Astrocyte (in vitro differentiated cells and primary cell): ENCODE measurements at regions not wholly inside any gene's neighbourhood (a gene's known extent, or its start where the extent isn't known, plus 50 kb on each side); places are given as distances from the start of the nearest gene placed in this dataset.

Experiments used
- DNase-seq: peaks from one replicate; pipeline ENCODE4 v3.0.0-alpha.2; 2010; ENCODE audit warnings: low read depth
- FAIRE-seq: peaks from 2 replicates; lab custom pipeline; 2011; peaks lifted over from hg19 to GRCh38; lab: Jason Lieb, UNC
- H2AFZ ChIP-seq: 2 replicates; pipeline ENCODE4 v1.6.0; 2012; ENCODE audit warnings: low read depth, low read length, inconsistent platforms
- H3K27ac ChIP-seq: 2 replicates; pipeline ENCODE4 v1.5.1; 2011; ENCODE audit warnings: low read depth, low read length, inconsistent platforms
- H3K27me3 ChIP-seq: 2 replicates; pipeline ENCODE4 v1.6.0; 2011; ENCODE audit warnings: low read length, inconsistent platforms; ENCODE audit not compliant: insufficient read depth
- H3K36me3 ChIP-seq: 2 replicates; pipeline ENCODE4 v1.5.1; 2011; ENCODE audit warnings: low read length, inconsistent platforms; ENCODE audit not compliant: insufficient read depth
- H3K4me1 ChIP-seq: 2 replicates; pipeline ENCODE4 v1.5.1; 2011; ENCODE audit warnings: low read length, inconsistent platforms; ENCODE audit not compliant: insufficient read depth
- H3K4me2 ChIP-seq: 2 replicates; pipeline ENCODE4 v1.6.0; 2012; ENCODE audit warnings: low read length, inconsistent platforms
- H3K4me3 ChIP-seq: 2 replicates; pipeline ENCODE4 v1.5.1; 2011; ENCODE audit warnings: low read depth, mild to moderate bottlenecking, low read length, inconsistent platforms; ENCODE audit not compliant: insufficient read depth
- H3K79me2 ChIP-seq: 2 replicates; pipeline ENCODE4 v1.6.0; 2012; ENCODE audit warnings: mild to moderate bottlenecking, low read length, inconsistent platforms; ENCODE audit not compliant: insufficient read depth
- H3K9ac ChIP-seq: 2 replicates; pipeline ENCODE4 v1.6.0; 2012; ENCODE audit warnings: mild to moderate bottlenecking, low read length, inconsistent platforms
- H3K9me3 ChIP-seq: 2 replicates; pipeline ENCODE4 v1.5.1; 2012; ENCODE audit warnings: low read depth, mild to moderate bottlenecking, low read length, inconsistent platforms; ENCODE audit not compliant: insufficient read depth
- H4K20me1 ChIP-seq: 2 replicates; pipeline ENCODE4 v1.6.0; 2012; ENCODE audit warnings: low read length, inconsistent platforms; ENCODE audit not compliant: insufficient read depth
- H3K27ac Mint-ChIP-seq: one replicate; pipeline ENCODE4 v1.8.0; 2021; ENCODE audit warnings: mild to moderate bottlenecking, mixed read lengths; ENCODE audit not compliant: unreplicated experiment
- H3K27me3 Mint-ChIP-seq: one replicate; pipeline ENCODE4 v1.8.0; 2021; ENCODE audit warnings: low read depth, mixed read lengths; ENCODE audit not compliant: unreplicated experiment
- H3K36me3 Mint-ChIP-seq: one replicate; pipeline ENCODE4 v1.8.0; 2021; ENCODE audit warnings: low read depth, mixed read lengths; ENCODE audit not compliant: unreplicated experiment
- H3K4me1 Mint-ChIP-seq: one replicate; pipeline ENCODE4 v1.8.0; 2021; ENCODE audit warnings: low read depth, mixed read lengths; ENCODE audit not compliant: unreplicated experiment
- H3K4me3 Mint-ChIP-seq: one replicate; pipeline ENCODE4 v1.8.0; 2021; ENCODE audit warnings: mild to moderate bottlenecking, moderate library complexity, mixed read lengths; ENCODE audit not compliant: unreplicated experiment
- H3K9me3 Mint-ChIP-seq: one replicate; pipeline ENCODE4 v1.8.0; 2021; ENCODE audit warnings: mild to moderate bottlenecking, mixed read lengths; ENCODE audit not compliant: unreplicated experiment
- EZH2 ChIP-seq: IDR thresholded peaks from 2 replicates; pipeline ENCODE4 v1.6.1; 2012; ENCODE audit warnings: mild to moderate bottlenecking, low read length, inconsistent platforms; ENCODE audit not compliant: insufficient read depth
- TF ChIP-seq, protein P1 (sequence below): IDR thresholded peaks from 2 replicates; pipeline ENCODE4 v1.5.1; 2011; ENCODE audit warnings: low read depth, mild to moderate bottlenecking, inconsistent platforms, low read length, moderate library complexity; ENCODE audit not compliant: insufficient read depth

DNA sequence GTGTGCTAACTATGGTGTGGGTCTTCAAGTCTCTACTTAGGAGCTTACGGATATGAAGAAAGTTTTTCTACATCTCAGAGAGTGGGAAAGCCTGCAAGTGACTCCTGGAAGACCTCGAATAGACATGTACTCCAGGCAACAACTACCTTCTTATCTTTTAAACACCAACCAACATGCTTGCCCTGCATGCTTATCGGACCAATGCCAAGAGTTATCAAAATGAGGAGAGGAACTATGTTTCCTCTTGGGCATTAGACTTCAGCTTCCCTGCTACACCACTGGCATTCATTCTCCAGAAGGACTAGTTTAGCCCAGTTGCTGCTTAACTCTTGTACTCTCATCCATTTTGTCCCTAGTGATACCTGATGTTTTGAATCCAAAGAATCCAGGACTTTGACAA is 74.7 kb upstream of the MAN2A1 start:
- H3K27me3 ChIP-seq = no peaks in the 10 kb centered on the region
- no peaks in the 10 kb centered on the region for H3K4me1 ChIP-seq
- no peak for TF ChIP-seq EZH2
- TF ChIP-seq, protein P1, sequence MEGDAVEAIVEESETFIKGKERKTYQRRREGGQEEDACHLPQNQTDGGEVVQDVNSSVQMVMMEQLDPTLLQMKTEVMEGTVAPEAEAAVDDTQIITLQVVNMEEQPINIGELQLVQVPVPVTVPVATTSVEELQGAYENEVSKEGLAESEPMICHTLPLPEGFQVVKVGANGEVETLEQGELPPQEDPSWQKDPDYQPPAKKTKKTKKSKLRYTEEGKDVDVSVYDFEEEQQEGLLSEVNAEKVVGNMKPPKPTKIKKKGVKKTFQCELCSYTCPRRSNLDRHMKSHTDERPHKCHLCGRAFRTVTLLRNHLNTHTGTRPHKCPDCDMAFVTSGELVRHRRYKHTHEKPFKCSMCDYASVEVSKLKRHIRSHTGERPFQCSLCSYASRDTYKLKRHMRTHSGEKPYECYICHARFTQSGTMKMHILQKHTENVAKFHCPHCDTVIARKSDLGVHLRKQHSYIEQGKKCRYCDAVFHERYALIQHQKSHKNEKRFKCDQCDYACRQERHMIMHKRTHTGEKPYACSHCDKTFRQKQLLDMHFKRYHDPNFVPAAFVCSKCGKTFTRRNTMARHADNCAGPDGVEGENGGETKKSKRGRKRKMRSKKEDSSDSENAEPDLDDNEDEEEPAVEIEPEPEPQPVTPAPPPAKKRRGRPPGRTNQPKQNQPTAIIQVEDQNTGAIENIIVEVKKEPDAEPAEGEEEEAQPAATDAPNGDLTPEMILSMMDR = no peak
- H4K20me1 ChIP-seq = no peaks in the 10 kb centered on the region
- H3K4me3 ChIP-seq = no peak overlapping the region
- no peak overlapping the region for H2AFZ ChIP-seq
- no peak overlapping the region for H3K27ac ChIP-seq
- Mint-ChIP-seq H3K27ac (no peak overlapping the region), H3K9me3 (no peaks in the 10 kb centered on the region), H3K4me1 (no peaks in the 10 kb centered on the region), H3K36me3 (no peaks in the 10 kb centered on the region), H3K27me3 (peaks cover 4% of the 10 kb centered on the region), H3K4me3 (no peak overlapping the region)
- DNase-seq (no peak), FAIRE-seq (no peak)
- H3K79me2 ChIP-seq = no peaks in the 10 kb centered on the region
- no peaks in the 10 kb centered on the region for H3K36me3 ChIP-seq
- no peak overlapping the region for H3K4me2 ChIP-seq
- no peaks in the 10 kb centered on the region for H3K9me3 ChIP-seq
- H3K9ac ChIP-seq = no peak overlapping the region

DNA sequence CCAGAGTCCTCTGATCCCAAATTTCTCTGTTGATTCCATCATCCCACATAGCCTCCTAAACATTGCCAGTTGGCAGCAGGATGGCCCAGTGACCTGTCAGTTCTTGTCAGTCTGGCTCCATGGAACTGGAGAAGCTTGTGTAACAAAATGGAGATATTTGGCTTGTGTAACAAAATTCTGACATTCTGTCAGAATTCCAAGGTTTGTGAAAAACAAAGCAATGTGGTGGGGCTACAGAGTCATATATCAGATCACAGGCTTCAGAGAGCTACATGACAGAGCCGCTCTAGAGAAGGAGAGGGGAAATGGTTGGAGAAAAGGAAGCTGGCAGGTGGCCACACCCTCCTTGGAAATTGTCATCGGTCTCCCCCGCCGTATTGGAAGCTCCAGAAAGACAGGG is 75.4 kb upstream of the MAN2A1 start:
- H3K36me3 Mint-ChIP-seq = no peaks in the 10 kb centered on the region
- H2AFZ ChIP-seq = no peak overlapping the region
- FAIRE-seq = no peak

GRCh38 chr5:109612278-109612905 is 77.3 kb upstream of the MAN2A1 start:
- H3K27ac Mint-ChIP-seq = no peak overlapping the region
- DNase-seq = no peak
- no peaks in the 10 kb centered on the region for H3K4me1 Mint-ChIP-seq
- no peaks in the 10 kb centered on the region for H3K4me1 ChIP-seq
- no peaks in the 10 kb centered on the region for H3K79me2 ChIP-seq
- H4K20me1 ChIP-seq = no peaks in the 10 kb centered on the region
- peaks cover 4% of the 10 kb centered on the region for H3K27me3 Mint-ChIP-seq
- no peaks in the 10 kb centered on the region for H3K27me3 ChIP-seq
- no peak overlapping the region for H3K27ac ChIP-seq
- no peaks in the 10 kb centered on the region for H3K36me3 ChIP-seq
- H3K4me2 ChIP-seq = no peak overlapping the region
- no peaks in the 10 kb centered on the region for H3K36me3 Mint-ChIP-seq
- H3K9ac ChIP-seq = no peak overlapping the region
- H3K9me3 Mint-ChIP-seq = no peaks in the 10 kb centered on the region
- TF ChIP-seq EZH2 = no peak
- TF ChIP-seq, protein P1 = no peak
- H3K4me3 ChIP-seq = no peak overlapping the region
- no peak overlapping the region for H2AFZ ChIP-seq
- H3K4me3 Mint-ChIP-seq = no peak overlapping the region
- no peak for FAIRE-seq
- no peaks in the 10 kb centered on the region for H3K9me3 ChIP-seq

More for the DNA sequence above, 75.4 kb upstream of the MAN2A1 start:
- H3K27me3 ChIP-seq = no peaks in the 10 kb centered on the region
- no peaks in the 10 kb centered on the region for H3K9me3 Mint-ChIP-seq
- no peaks in the 10 kb centered on the region for H3K4me1 ChIP-seq
- no peaks in the 10 kb centered on the region for H3K4me1 Mint-ChIP-seq
- no peak overlapping the region for H3K4me2 ChIP-seq
- no peak for DNase-seq
- H4K20me1 ChIP-seq = no peaks in the 10 kb centered on the region
- no peak overlapping the region for H3K27ac Mint-ChIP-seq
- no peak overlapping the region for H3K27ac ChIP-seq
- no peak overlapping the region for H3K4me3 Mint-ChIP-seq
- no peak overlapping the region for H3K4me3 ChIP-seq
- TF ChIP-seq, protein P1 = no peak
- TF ChIP-seq EZH2 = no peak
- H3K36me3 ChIP-seq = no peaks in the 10 kb centered on the region
- H3K9me3 ChIP-seq = no peaks in the 10 kb centered on the region
- H3K27me3 Mint-ChIP-seq = peaks cover 4% of the 10 kb centered on the region
- no peak overlapping the region for H3K9ac ChIP-seq
- no peaks in the 10 kb centered on the region for H3K79me2 ChIP-seq
